CD4-positive, alpha-beta T cell treated with Interleukin-6 at 100 ng/mL for 8 hours (primary cell): ENCODE measurements at regions not wholly inside any gene's neighbourhood (a gene's known extent, or its start where the extent isn't known, plus 50 kb on each side); places are given as distances from the start of the nearest gene placed in this dataset.

Experiments
- DNase-seq: peaks from one replicate; pipeline ENCODE4 v3.0.0-alpha.2; 2020; ENCODE audit warnings: mixed read lengths, low spot score

- no peak for DNase-seq
Measured at GRCh38 chr1:208782186-208782585, 538.0 kb upstream of the PLXNA2 start.

- no peak for DNase-seq
Measured at GRCh38 chr1:208785629-208786028, 541.4 kb upstream of the PLXNA2 start.

GRCh38 chr1:208787219-208787618 is 543.0 kb upstream of the PLXNA2 start:
- DNase-seq, result no peak

GRCh38 chr1:208788013-208788540 is 543.9 kb upstream of the PLXNA2 start:
- DNase-seq, result no peak

- no peak for DNase-seq
Measured at GRCh38 chr1:208791456-208791855, 547.3 kb upstream of the PLXNA2 start.

GRCh38 chr1:208793861-208794345 is 549.7 kb upstream of the PLXNA2 start:
- no peak for DNase-seq

- no peak for DNase-seq
Measured at GRCh38 chr1:208799186-208799585, 555.0 kb upstream of the PLXNA2 start.

- no peak for DNase-seq
Measured at GRCh38 chr1:208803011-208803811, 559.0 kb upstream of the PLXNA2 start.

GRCh38 chr1:208807446-208808127 is 563.4 kb upstream of the PLXNA2 start:
- DNase-seq, result no peak

- no peak for DNase-seq
Measured at GRCh38 chr1:208808301-208808700, 564.1 kb upstream of the PLXNA2 start.

- DNase-seq, result no peak
Measured at GRCh38 chr1:208809876-208810275, 565.7 kb upstream of the PLXNA2 start.

- no peak for DNase-seq
Measured at GRCh38 chr1:208818770-208819445, 574.7 kb upstream of the PLXNA2 start.

GRCh38 chr1:208820580-208821212 is 576.5 kb upstream of the PLXNA2 start:
- DNase-seq, result no peak

GRCh38 chr1:208821939-208822338 is 577.8 kb upstream of the PLXNA2 start:
- no peak for DNase-seq

- no peak for DNase-seq
Measured at GRCh38 chr1:208825300-208825699, 581.1 kb upstream of the PLXNA2 start.

- no peak for DNase-seq
Measured at GRCh38 chr1:208829595-208829994, 585.4 kb upstream of the PLXNA2 start.

- DNase-seq, result no peak
Measured at GRCh38 chr1:208834381-208835096, 590.4 kb upstream of the PLXNA2 start.

- DNase-seq, result no peak
Measured at GRCh38 chr1:208835097-208835463, 590.9 kb upstream of the PLXNA2 start.

- DNase-seq, result no peak
Measured at GRCh38 chr1:208835781-208836180, 591.6 kb upstream of the PLXNA2 start.

GRCh38 chr1:208837242-208837641 is 593.1 kb upstream of the PLXNA2 start:
- no peak for DNase-seq

GRCh38 chr1:208841436-208841835 is 597.3 kb upstream of the PLXNA2 start:
- DNase-seq, result no peak
